ENCODE measurements at regions not wholly inside any gene's neighbourhood (a gene's known extent, or its start where the extent isn't known, plus 50 kb on each side); places are given as distances from the start of the nearest gene placed in this dataset.

- no peak overlapping the region for H3K4me2 ChIP-seq
- TF ChIP-seq EZH2phosphoT487 (IDR thresholded peaks at IDR 0.05; ENCODE audit: low read depth, severe bottlenecking, unreplicated experiment), result no peak
- no peak for TF ChIP-seq EZH2 (IDR thresholded peaks at IDR 0.05; ENCODE audit: borderline replicate concordance)
- TF ChIP-seq, protein P1, sequence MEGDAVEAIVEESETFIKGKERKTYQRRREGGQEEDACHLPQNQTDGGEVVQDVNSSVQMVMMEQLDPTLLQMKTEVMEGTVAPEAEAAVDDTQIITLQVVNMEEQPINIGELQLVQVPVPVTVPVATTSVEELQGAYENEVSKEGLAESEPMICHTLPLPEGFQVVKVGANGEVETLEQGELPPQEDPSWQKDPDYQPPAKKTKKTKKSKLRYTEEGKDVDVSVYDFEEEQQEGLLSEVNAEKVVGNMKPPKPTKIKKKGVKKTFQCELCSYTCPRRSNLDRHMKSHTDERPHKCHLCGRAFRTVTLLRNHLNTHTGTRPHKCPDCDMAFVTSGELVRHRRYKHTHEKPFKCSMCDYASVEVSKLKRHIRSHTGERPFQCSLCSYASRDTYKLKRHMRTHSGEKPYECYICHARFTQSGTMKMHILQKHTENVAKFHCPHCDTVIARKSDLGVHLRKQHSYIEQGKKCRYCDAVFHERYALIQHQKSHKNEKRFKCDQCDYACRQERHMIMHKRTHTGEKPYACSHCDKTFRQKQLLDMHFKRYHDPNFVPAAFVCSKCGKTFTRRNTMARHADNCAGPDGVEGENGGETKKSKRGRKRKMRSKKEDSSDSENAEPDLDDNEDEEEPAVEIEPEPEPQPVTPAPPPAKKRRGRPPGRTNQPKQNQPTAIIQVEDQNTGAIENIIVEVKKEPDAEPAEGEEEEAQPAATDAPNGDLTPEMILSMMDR (IDR thresholded peaks at IDR 0.05; ENCODE audit: poor library complexity), result no peak
- no peak overlapping the region for H3K27ac ChIP-seq
- H3K79me2 ChIP-seq, result no peaks in the 10 kb centered on the region
- WGBS (ENCODE audit: low lambda C conversion rate, missing lambda C conversion rate), result 72% methylated on average over 1 of the region's 1 CpG
- H4K20me1 ChIP-seq (ENCODE audit: insufficient read depth, poor library complexity, severe bottlenecking), result no peaks in the 10 kb centered on the region
- H3K27me3 ChIP-seq, result peaks cover 7% of the 10 kb centered on the region
- H3K4me1 ChIP-seq (ENCODE audit: insufficient read depth), result no peaks in the 10 kb centered on the region
- H3K9me3 ChIP-seq (ENCODE audit: low read depth), result no peaks in the 10 kb centered on the region
- H3K9me2 ChIP-seq (replicated peaks; ENCODE audit: insufficient read depth), result no peaks in the 10 kb centered on the region
- no peak overlapping the region for H2AFZ ChIP-seq
- DNase-seq (ENCODE audit: low spot score), result no peak
- no peak overlapping the region for H3K4me3 ChIP-seq
- no peaks in the 10 kb centered on the region for H3K36me3 ChIP-seq (replicated peaks; ENCODE audit: insufficient read depth, low read depth)
Measured at GRCh38 chr3:168839653-168840052, 743.9 kb upstream of the GOLIM4 start.

DNA sequence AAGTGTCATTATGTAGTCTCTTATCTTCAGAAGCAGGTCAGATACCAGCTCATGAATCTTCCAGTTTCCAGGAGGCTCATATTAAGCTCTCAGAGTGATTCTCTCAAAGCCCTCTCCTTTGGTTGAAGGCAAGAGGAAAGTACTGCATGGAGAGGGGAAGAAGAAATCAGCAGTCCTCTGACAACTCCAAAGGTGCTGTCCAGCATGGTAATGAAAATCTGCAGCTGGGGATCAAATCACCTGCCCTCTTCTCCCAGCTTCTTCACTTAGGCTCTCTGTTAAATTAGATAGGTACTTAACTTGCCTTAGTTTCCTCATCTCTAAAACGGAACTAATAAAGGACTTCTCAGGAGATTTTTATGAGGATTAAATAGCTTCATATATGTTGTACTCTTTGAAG lies 738.8 kb upstream of the GOLIM4 start:
- Histone ChIP-seq H4K20me1 (ENCODE audit: insufficient read depth, poor library complexity, severe bottlenecking) (no peaks in the 10 kb centered on the region), H2AFZ (no peak overlapping the region), H3K4me1 (ENCODE audit: insufficient read depth) (no peaks in the 10 kb centered on the region), H3K4me2 (no peak overlapping the region), H3K36me3 (replicated peaks; ENCODE audit: insufficient read depth, low read depth) (no peaks in the 10 kb centered on the region), H3K27ac (no peak overlapping the region), H3K27me3 (no peaks in the 10 kb centered on the region), H3K9me2 (replicated peaks; ENCODE audit: insufficient read depth) (no peaks in the 10 kb centered on the region), H3K79me2 (no peaks in the 10 kb centered on the region), H3K9me3 (ENCODE audit: low read depth) (no peaks in the 10 kb centered on the region), H3K4me3 (no peak overlapping the region)
- TF ChIP-seq EZH2 (IDR thresholded peaks at IDR 0.05; ENCODE audit: borderline replicate concordance), result no peak
- TF ChIP-seq, protein P1 (IDR thresholded peaks at IDR 0.05; ENCODE audit: poor library complexity), result no peak
- TF ChIP-seq EZH2phosphoT487 (IDR thresholded peaks at IDR 0.05; ENCODE audit: low read depth, severe bottlenecking, unreplicated experiment), result no peak
- no peak for DNase-seq (ENCODE audit: low spot score)
- 95% methylated on average over 1 of the region's 1 CpG for WGBS (ENCODE audit: low lambda C conversion rate, missing lambda C conversion rate)

GRCh38 chr3:168828943-168829342 lies 733.2 kb upstream of the GOLIM4 start:
- H4K20me1 ChIP-seq (ENCODE audit: insufficient read depth, poor library complexity, severe bottlenecking), result no peaks in the 10 kb centered on the region
- no peaks in the 10 kb centered on the region for H3K9me2 ChIP-seq (replicated peaks; ENCODE audit: insufficient read depth)
- no peaks in the 10 kb centered on the region for H3K4me1 ChIP-seq (ENCODE audit: insufficient read depth)
- DNase-seq (ENCODE audit: low spot score), result no peak
- 68% methylated on average over 5 of the region's 5 CpGs for WGBS (ENCODE audit: low lambda C conversion rate, missing lambda C conversion rate)
- H2AFZ ChIP-seq, result no peak overlapping the region
- no peaks in the 10 kb centered on the region for H3K36me3 ChIP-seq (replicated peaks; ENCODE audit: insufficient read depth, low read depth)
- H3K79me2 ChIP-seq, result no peaks in the 10 kb centered on the region
- H3K4me2 ChIP-seq, result no peak overlapping the region
- H3K4me3 ChIP-seq, result no peak overlapping the region
- H3K27me3 ChIP-seq, result no peaks in the 10 kb centered on the region
- TF ChIP-seq, protein P1 (IDR thresholded peaks at IDR 0.05; ENCODE audit: poor library complexity), result no peak
- no peak for TF ChIP-seq EZH2 (IDR thresholded peaks at IDR 0.05; ENCODE audit: borderline replicate concordance)
- TF ChIP-seq EZH2phosphoT487 (IDR thresholded peaks at IDR 0.05; ENCODE audit: low read depth, severe bottlenecking, unreplicated experiment), result no peak
- no peaks in the 10 kb centered on the region for H3K9me3 ChIP-seq (ENCODE audit: low read depth)
- no peak overlapping the region for H3K27ac ChIP-seq

DNA sequence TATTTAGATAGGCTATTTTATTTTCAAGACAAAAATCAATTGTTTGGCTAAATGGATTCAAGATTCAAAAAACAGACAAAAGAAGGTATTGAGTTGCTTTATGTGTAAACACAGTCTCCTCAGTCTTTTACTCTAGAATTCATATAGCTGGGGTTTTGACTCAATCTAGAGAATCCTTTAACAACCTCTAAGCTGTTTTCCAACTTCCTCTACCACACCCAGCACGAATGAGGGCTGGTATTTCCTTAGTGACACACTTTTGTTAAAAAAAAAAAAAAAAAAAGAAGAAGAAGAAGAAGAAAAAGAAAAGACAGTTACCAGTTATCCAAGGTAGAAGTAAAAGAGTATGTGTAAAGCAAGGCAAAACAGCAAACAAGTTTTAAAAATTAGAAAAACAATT lies 732.8 kb upstream of the GOLIM4 start:
- H4K20me1 ChIP-seq (ENCODE audit: insufficient read depth, poor library complexity, severe bottlenecking), result no peaks in the 10 kb centered on the region
- no peaks in the 10 kb centered on the region for H3K36me3 ChIP-seq (replicated peaks; ENCODE audit: insufficient read depth, low read depth)
- H3K79me2 ChIP-seq, result no peaks in the 10 kb centered on the region
- no peaks in the 10 kb centered on the region for H3K9me2 ChIP-seq (replicated peaks; ENCODE audit: insufficient read depth)
- H3K27ac ChIP-seq, result no peak overlapping the region
- peak overlapping the region; percentile 31 for H3K4me2 ChIP-seq
- no peaks in the 10 kb centered on the region for H3K27me3 ChIP-seq
- WGBS (ENCODE audit: low lambda C conversion rate, missing lambda C conversion rate), result 27% methylated on average over 1 of the region's 1 CpG
- H3K9me3 ChIP-seq (ENCODE audit: low read depth), result no peaks in the 10 kb centered on the region
- H3K4me3 ChIP-seq, result no peak overlapping the region
- TF ChIP-seq, protein P1 (IDR thresholded peaks at IDR 0.05; ENCODE audit: poor library complexity), result no peak
- no peak for TF ChIP-seq EZH2 (IDR thresholded peaks at IDR 0.05; ENCODE audit: borderline replicate concordance)
- no peak for TF ChIP-seq EZH2phosphoT487 (IDR thresholded peaks at IDR 0.05; ENCODE audit: low read depth, severe bottlenecking, unreplicated experiment)
- H2AFZ ChIP-seq, result no peak overlapping the region
- DNase-seq (ENCODE audit: low spot score), result no peak
- H3K4me1 ChIP-seq (ENCODE audit: insufficient read depth), result no peaks in the 10 kb centered on the region
